SU-DHL-6 (cell line): ENCODE measurements at regions not wholly inside any gene's neighbourhood (a gene's known extent, or its start where the extent isn't known, plus 50 kb on each side); places are given as distances from the start of the nearest gene placed in this dataset.

ENCODE experiments used
- H2AFZ ChIP-seq: fragments of 200-600 bp; sonication (generic); 2 replicates; pipeline ENCODE4 v1.6.1; 2014; ENCODE audit warnings: low read depth, mild to moderate bottlenecking, moderate library complexity, mixed read lengths, antibody characterized with exemption, low read length; ENCODE audit not compliant: severe bottlenecking
- H3F3A ChIP-seq: fragments of 200-600 bp; shearing (Covaris generic); 2 replicates; pipeline ENCODE4 v1.6.0; 2016; ENCODE audit warnings: antibody characterized with exemption, mild to moderate bottlenecking; ENCODE audit not compliant: insufficient read depth
- H3K27ac ChIP-seq: fragments of 200-600 bp; sonication (generic); 2 replicates; pipeline ENCODE4 v1.5.1; 2016; ENCODE audit warnings: low read depth, mild to moderate bottlenecking, low read length, moderate library complexity, mixed read lengths
- H3K27me3 ChIP-seq: fragments of 200-600 bp; sonication (generic), shearing (Covaris generic); 2 replicates; pipeline ENCODE4 v1.6.0; 2014; ENCODE audit warnings: mild to moderate bottlenecking, low read length
- H3K36me3 ChIP-seq: fragments of 200-600 bp; sonication (generic); 2 replicates; pipeline ENCODE4 v1.6.1; 2014; ENCODE audit warnings: mild to moderate bottlenecking, low read length, mixed read lengths
- H3K4me2 ChIP-seq: fragments of 300-600, 200-600 bp; shearing (Covaris generic), sonication (generic); 2 replicates; pipeline ENCODE4 v1.6.0; 2014; ENCODE audit warnings: low read length, low read depth, mild to moderate bottlenecking; ENCODE audit not compliant: poor library complexity, severe bottlenecking
- H3K4me3 ChIP-seq: fragments of 200-600 bp; sonication (generic); 2 replicates; pipeline ENCODE4 v1.5.1; 2014; ENCODE audit warnings: antibody characterized with exemption, low read length, mild to moderate bottlenecking, mixed read lengths; ENCODE audit not compliant: insufficient read depth, poor library complexity, severe bottlenecking
- H3K79me2 ChIP-seq: fragments of 200-600 bp; sonication (generic); 2 replicates; pipeline ENCODE4 v1.6.1; 2014; ENCODE audit warnings: mild to moderate bottlenecking, low read length, moderate library complexity; ENCODE audit not compliant: insufficient read depth
- H3K9ac ChIP-seq: fragments of 200-600 bp; sonication (generic); 2 replicates; pipeline ENCODE4 v1.7.0; 2014; ENCODE audit warnings: mild to moderate bottlenecking, low read length
- H3K9me2 ChIP-seq: fragments of 200-600 bp; sonication (generic); replicated peaks from 2 replicates; pipeline ENCODE4 v1.6.1; 2014; ENCODE audit warnings: low read length; ENCODE audit not compliant: insufficient read depth
- H3K9me3 ChIP-seq: fragments of 200-600 bp; sonication (generic); 2 replicates; pipeline ENCODE4 v1.6.1; 2014; ENCODE audit warnings: low read length, mixed read lengths; ENCODE audit not compliant: insufficient read depth
- H4K20me1 ChIP-seq: fragments of 200-600 bp; sonication (generic); 2 replicates; pipeline ENCODE4 v1.6.1; 2014; ENCODE audit warnings: low read depth, mild to moderate bottlenecking, antibody characterized with exemption, low read length, moderate library complexity, mixed read lengths
- EZH2phosphoT487 ChIP-seq: fragments of 200-600 bp; sonication (generic), shearing (Covaris generic); conservative IDR thresholded peaks from 2 replicates; pipeline ENCODE4 v1.6.1; 2018; ENCODE audit warnings: mild to moderate bottlenecking, antibody characterized with exemption, low read length, moderate library complexity, mixed read lengths
- TF ChIP-seq, protein P1 (sequence below): fragments of 200-600 bp; sonication (generic); IDR thresholded peaks from one replicate; pipeline ENCODE4 v1.5.1; 2017; ENCODE audit warnings: antibody characterized with exemption, mild to moderate bottlenecking, low read length, moderate library complexity; ENCODE audit not compliant: insufficient read depth, poor library complexity, severe bottlenecking

DNA sequence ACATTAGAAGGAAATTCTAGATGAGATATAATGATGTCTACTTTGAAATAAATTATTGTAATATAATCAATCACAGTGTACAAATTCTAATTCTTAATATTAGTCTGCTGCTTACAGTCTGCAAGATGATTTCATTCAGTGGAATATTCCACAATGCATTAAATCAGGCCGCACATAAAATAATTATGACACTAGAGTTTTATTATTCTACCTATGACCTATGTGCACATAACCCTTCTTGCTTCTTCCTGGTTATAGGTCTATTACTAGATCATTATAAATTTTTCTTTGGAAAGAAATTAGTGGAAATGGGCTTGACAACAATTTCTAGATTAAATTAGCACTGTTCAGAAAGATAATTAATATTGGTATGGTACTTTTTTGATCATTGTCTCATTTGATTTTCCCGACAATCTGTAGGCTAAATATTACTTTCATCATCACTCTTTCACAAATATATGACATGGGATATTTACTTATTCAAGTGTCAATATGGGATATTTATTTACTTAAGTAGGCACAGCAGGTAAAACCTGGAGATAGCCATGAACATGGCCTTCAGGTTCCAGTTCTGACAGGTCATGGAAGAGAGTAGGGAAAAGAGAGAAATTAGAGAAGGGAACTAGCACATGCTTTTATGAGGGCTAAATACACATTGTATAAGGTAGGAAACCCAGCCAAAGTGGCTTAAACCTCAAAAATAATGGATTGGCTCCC lies 476.4 kb downstream of the TOX3 start:
- no peak for TF ChIP-seq EZH2phosphoT487
- TF ChIP-seq, protein P1, sequence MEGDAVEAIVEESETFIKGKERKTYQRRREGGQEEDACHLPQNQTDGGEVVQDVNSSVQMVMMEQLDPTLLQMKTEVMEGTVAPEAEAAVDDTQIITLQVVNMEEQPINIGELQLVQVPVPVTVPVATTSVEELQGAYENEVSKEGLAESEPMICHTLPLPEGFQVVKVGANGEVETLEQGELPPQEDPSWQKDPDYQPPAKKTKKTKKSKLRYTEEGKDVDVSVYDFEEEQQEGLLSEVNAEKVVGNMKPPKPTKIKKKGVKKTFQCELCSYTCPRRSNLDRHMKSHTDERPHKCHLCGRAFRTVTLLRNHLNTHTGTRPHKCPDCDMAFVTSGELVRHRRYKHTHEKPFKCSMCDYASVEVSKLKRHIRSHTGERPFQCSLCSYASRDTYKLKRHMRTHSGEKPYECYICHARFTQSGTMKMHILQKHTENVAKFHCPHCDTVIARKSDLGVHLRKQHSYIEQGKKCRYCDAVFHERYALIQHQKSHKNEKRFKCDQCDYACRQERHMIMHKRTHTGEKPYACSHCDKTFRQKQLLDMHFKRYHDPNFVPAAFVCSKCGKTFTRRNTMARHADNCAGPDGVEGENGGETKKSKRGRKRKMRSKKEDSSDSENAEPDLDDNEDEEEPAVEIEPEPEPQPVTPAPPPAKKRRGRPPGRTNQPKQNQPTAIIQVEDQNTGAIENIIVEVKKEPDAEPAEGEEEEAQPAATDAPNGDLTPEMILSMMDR = no peak
- no peaks in the 10 kb centered on the region for H3K36me3 ChIP-seq
- no peak overlapping the region for H3K4me2 ChIP-seq
- no peak overlapping the region for H3K4me3 ChIP-seq
- H3K9ac ChIP-seq = no peak overlapping the region
- no peaks in the 10 kb centered on the region for H3K9me3 ChIP-seq
- H4K20me1 ChIP-seq = no peaks in the 10 kb centered on the region
- no peak overlapping the region for H2AFZ ChIP-seq
- no peaks in the 10 kb centered on the region for H3K27me3 ChIP-seq
- no peaks in the 10 kb centered on the region for H3K79me2 ChIP-seq
- H3K27ac ChIP-seq = no peak overlapping the region
- no peaks in the 10 kb centered on the region for H3K9me2 ChIP-seq
- no peaks in the 10 kb centered on the region for H3F3A ChIP-seq

DNA sequence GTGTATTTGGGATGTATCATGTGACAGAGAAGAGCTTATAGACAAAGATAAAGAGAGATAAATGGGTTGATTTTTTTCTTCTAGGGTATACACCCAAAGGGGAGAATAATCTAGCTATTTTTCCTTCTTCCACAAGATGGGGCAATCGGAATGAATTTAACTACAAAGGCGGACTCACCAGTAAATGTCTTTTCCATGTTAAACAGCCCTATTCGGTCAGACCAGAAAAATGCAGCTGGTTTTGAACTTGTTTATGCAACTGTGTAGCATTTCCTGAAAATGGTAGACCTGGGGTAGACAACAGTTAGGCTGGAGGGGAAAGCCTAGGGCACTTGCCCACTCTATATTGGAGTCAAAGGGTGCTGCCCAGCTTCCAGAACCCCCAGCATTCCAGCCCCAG lies 477.1 kb downstream of the TOX3 start:
- Histone ChIP-seq H3K79me2 (no peaks in the 10 kb centered on the region), H2AFZ (no peak overlapping the region), H3K27me3 (no peaks in the 10 kb centered on the region), H3K4me2 (no peak overlapping the region), H3K27ac (no peak overlapping the region), H3K9me2 (no peaks in the 10 kb centered on the region), H4K20me1 (no peaks in the 10 kb centered on the region), H3K9me3 (no peaks in the 10 kb centered on the region), H3K4me3 (no peak overlapping the region), H3K9ac (no peak overlapping the region), H3F3A (no peaks in the 10 kb centered on the region), H3K36me3 (no peaks in the 10 kb centered on the region)
- TF ChIP-seq, protein P1 = no peak
- no peak for TF ChIP-seq EZH2phosphoT487

DNA sequence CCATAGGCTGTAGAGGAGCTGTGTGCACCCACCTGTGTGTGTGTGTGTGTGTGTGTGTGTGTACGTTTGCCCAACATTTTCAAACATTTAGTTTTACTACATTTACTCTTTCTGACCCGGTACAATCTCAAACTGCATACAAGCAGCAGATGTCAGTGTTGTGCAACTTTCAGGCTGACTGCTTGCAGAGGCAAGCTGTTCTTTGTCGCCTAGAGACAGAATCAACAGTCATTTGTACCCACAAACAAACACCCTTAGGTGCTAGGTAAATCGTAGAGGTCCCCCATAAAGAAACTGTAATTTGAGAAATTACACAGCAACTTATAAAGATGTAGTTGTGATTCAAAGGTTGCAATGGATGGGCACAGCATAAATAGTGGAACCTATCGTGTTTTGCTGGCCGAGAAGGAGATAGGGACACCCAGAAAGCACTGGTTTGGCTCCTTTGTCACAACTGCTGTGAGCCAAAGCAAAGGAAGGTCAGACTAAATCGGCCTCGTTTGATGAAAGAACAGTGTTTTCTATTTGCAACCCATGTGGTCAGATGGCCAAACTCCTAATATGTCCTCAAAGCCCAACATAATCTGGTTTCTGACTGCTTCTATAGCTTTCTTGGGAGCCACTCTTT lies 478.4 kb downstream of the TOX3 start:
- H3K4me2 ChIP-seq = no peak overlapping the region
- no peak overlapping the region for H3K9ac ChIP-seq
- no peaks in the 10 kb centered on the region for H3F3A ChIP-seq
- H3K27me3 ChIP-seq = no peaks in the 10 kb centered on the region
- H3K9me2 ChIP-seq = no peaks in the 10 kb centered on the region
- TF ChIP-seq, protein P1 = no peak
- no peak for TF ChIP-seq EZH2phosphoT487
- no peaks in the 10 kb centered on the region for H3K79me2 ChIP-seq
- H3K9me3 ChIP-seq = no peaks in the 10 kb centered on the region
- H3K4me3 ChIP-seq = no peak overlapping the region
- H3K36me3 ChIP-seq = no peaks in the 10 kb centered on the region
- H4K20me1 ChIP-seq = no peaks in the 10 kb centered on the region
- no peak overlapping the region for H2AFZ ChIP-seq
- no peak overlapping the region for H3K27ac ChIP-seq
